Colonic mucosa (tissue), 4 donors: ENCODE measurements at regions not wholly inside any gene's neighbourhood (a gene's known extent, or its start where the extent isn't known, plus 50 kb on each side); places are given as distances from the start of the nearest gene placed in this dataset.

Source experiments
- DNase-seq: peaks from one replicate; pipeline ENCODE4 v3.0.0-alpha.2; 2020
- H3K27ac ChIP-seq: fragments of 200-600 bp; one replicate; pipeline ENCODE4 v1.8.0; 2021
- H3K27me3 ChIP-seq: fragments of 200-600 bp; one replicate; pipeline ENCODE4 v1.8.0; 2021
- H3K36me3 ChIP-seq: fragments of 200-600 bp; one replicate; pipeline ENCODE4 v1.8.0; 2021
- H3K4me1 ChIP-seq: fragments of 200-600 bp; one replicate; pipeline ENCODE4 v1.8.0; 2021; ENCODE audit warnings: mild to moderate bottlenecking
- H3K4me3 ChIP-seq: fragments of 200-600 bp; one replicate; pipeline ENCODE4 v1.8.0; 2021
- H3K9ac ChIP-seq, 2 donors: one replicate each; pipeline ENCODE4 v1.7.0; 2013; ENCODE audit warnings: control low read depth in 2 of 2, low read depth in 2 of 2, low read length in 2 of 2
- H3K9me3 ChIP-seq: fragments of 200-600 bp; one replicate; pipeline ENCODE4 v1.8.0; 2021
- CTCF ChIP-seq: fragments of 200-600 bp; IDR thresholded peaks from one replicate; pipeline ENCODE4 v1.8.0; 2022; ENCODE audit warnings: antibody characterized with exemption, mild to moderate bottlenecking
- intact Hi-C: fragments of 100-400 bp; cut with DNase I; formaldehyde crosslinking; loops from one replicate; pipeline ENCODE4 v1.14.1; 2022
- donor health status: healthy.
- donor health status: DM: no; HTN: no; CAD: no.
- donor health status: DM: no; HTN: no; CAD: no.

DNA sequence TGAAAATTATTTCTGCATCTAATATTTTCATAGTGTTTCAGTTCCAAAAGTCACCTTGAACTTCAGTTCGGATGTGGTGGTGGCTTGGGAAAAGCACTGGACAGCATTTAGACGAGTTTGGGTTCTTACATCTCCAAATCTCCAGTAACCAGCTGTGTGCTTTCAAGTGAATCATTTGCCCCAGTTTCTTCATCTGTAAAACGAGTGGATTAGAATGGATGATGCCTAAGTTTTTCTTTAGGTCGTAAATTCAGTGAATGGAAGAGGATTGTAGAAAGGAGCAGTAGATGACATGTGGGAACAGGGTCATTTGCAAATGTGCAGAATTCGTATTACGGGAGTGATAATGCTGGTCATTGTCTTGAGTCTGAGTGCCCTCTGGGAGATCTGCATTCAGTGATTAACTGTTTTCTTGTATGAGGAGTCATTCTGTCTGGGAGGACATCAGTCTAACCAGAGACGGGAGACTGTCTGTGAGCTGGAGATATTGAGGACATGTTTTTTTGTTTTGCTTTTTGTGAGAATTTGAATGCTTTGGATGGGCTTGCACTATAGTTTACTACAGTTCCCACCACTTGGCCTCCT is 641.6 kb upstream of the TBL1XR1 start:
- H3K4me1 ChIP-seq: no peaks in the 10 kb centered on the region
- no peak overlapping the region for H3K4me3 ChIP-seq
- H3K9me3 ChIP-seq: no peaks in the 10 kb centered on the region
- no peak for TF ChIP-seq CTCF
- no peaks in the 10 kb centered on the region for H3K36me3 ChIP-seq
- H3K27me3 ChIP-seq: no peaks in the 10 kb centered on the region
- intact Hi-C loops: no loop called here
- H3K9ac ChIP-seq: no peak overlapping the region
- DNase-seq: no peak
- no peak overlapping the region for H3K27ac ChIP-seq

DNA sequence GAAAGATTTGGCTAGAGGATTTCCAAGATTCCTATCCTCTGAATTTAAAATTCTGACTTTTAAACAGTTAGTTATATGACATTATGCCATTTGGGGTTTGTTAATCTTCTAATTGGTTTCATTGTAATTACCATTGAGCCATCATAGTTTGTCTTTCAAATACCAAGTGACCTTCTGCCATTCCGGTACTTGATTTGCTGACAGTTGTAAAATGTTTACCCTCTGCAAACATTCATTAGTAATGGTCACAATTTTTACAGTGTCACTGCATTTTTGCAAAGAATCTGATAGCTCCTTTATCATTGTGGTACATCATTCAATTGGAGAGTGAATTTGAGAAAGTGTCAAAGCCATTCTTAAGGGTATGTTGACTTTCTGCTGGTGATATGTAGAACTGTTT is 645.0 kb upstream of the TBL1XR1 start:
- no peak overlapping the region for H3K9ac ChIP-seq
- DNase-seq: no peak
- H3K27ac ChIP-seq: no peak overlapping the region
- H3K4me1 ChIP-seq: no peaks in the 10 kb centered on the region
- no peak overlapping the region for H3K4me3 ChIP-seq
- H3K27me3 ChIP-seq: no peaks in the 10 kb centered on the region
- TF ChIP-seq CTCF: no peak
- intact Hi-C loops: no loop called here
- H3K9me3 ChIP-seq: no peaks in the 10 kb centered on the region
- no peaks in the 10 kb centered on the region for H3K36me3 ChIP-seq

DNA sequence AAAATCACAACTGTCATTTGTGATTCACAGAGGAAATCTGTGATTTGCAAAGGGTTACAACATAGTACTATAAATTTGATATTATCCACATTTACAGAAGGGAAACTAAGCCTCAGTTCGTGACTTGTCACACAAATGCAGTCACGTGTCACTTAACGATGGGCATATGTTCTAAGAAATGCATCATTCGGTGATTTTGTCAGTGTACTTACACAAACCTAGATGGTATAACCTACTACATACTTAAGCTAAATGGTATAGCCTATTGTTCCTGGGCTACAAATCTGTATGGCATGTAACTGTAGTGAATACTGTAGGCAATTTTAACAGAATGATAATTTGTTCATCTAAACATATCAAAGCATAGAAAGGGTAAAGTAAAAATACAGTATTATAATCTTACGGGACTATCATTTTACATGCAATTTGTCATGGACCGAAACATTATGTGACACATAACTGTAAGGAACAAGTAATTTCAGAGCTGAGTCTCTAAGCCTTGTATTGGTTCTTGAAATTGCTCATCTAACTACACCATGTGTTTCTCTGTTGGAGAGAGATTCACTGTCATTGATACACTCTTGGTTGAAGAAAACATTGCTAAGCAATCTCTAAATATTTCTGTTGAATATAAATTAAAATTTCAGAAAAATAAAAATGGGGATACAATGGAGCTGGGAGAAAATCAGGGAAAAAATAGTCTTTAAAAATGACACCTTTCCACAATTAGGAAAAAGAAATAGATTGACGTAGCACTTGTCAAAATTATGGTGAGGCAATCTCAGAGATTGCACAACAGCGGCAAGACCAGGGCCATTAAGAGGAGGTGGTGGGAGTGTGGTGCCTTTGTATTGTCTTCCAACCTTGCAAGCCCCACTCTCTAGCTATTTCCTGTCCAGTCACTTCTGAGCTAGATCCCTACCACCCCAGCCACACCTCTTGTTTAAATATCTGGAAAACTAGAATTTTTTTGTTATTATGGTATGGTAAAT is 645.8 kb upstream of the TBL1XR1 start:
- no peak for TF ChIP-seq CTCF

DNA sequence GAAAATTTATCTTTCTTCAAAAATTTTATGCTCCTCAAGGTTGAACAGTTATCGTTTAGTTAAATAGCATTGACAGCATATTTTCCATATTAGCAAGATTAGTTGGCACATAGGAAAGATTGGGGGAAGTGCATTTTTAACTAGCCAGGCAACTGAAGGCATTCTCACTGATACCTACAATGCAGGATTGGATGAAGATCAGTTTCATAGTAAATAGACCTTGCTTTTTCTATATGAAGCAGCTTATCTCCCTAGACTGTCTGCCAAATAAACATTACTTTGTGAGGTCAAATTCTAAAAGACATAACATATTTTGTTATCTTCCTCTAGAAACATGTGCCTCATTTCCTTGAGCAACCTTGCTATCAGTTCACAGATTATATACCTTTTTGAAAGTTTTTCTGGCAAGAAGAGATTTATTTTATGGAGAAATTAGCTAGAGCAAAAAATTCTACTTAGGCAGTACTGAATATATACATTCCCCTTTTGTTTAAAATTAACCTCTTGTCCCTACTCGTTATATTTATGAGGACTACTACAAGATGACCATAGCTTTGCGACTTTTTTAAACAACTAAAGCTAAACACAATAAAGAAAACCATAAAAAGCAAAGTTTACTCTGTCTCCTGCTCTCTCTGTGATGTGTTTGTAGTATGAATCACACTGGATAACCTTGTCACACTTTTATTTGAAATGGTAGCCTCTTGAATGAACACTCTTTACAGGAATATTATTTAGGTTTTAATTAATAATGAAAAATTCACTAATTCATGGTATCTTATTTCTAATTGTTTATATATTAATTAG is 654.9 kb upstream of the TBL1XR1 start:
- TF ChIP-seq CTCF: no peak
- Histone ChIP-seq H3K9ac (no peak overlapping the region), H3K4me1 (peaks cover 3% of the 10 kb centered on the region), H3K27ac (no peak overlapping the region), H3K4me3 (no peak overlapping the region), H3K27me3 (no peaks in the 10 kb centered on the region), H3K9me3 (no peaks in the 10 kb centered on the region), H3K36me3 (no peaks in the 10 kb centered on the region)
- DNase-seq: no peak
- intact Hi-C loops: no loop called here

More for the DNA sequence above, 645.8 kb upstream of the TBL1XR1 start:
- Histone ChIP-seq H3K36me3 (no peaks in the 10 kb centered on the region), H3K9me3 (no peaks in the 10 kb centered on the region), H3K9ac (no peak overlapping the region), H3K27me3 (no peaks in the 10 kb centered on the region), H3K27ac (no peak overlapping the region), H3K4me1 (no peaks in the 10 kb centered on the region), H3K4me3 (no peak overlapping the region)
- intact Hi-C loops: no loop called here
- DNase-seq: no peak

DNA sequence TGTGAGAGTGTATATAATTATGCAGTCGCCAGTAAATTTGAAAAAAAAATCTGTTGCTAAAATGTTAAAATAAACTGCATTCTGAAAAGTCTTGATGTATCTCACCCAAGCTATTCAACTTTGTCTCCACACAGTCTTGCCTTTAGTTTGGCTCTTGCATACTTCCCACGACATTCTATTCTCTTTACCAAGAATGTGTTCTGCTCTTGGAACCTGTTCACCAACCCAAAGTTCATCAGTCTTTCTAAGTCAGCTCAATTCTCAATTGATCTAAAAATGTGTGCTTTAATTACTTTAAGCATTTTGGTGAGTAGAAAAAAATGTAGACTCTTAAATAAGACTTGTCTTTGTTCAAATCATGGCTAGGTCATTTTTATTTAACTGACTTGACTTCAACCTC is 657.7 kb upstream of the TBL1XR1 start:
- Histone ChIP-seq H3K36me3 (no peaks in the 10 kb centered on the region), H3K4me1 (peaks cover 3% of the 10 kb centered on the region), H3K27me3 (no peaks in the 10 kb centered on the region), H3K27ac (no peak overlapping the region), H3K9me3 (no peaks in the 10 kb centered on the region), H3K4me3 (no peak overlapping the region), H3K9ac (no peak overlapping the region)
- no peak for DNase-seq
- intact Hi-C loops: no loop called here
- TF ChIP-seq CTCF: no peak
